ENCODE measurements at regions not wholly inside any gene's neighbourhood (a gene's known extent, or its start where the extent isn't known, plus 50 kb on each side); places are given as distances from the start of the nearest gene placed in this dataset.

- TF ChIP-seq EZH2 (IDR thresholded peaks at IDR 0.05; ENCODE audit: low read depth): no peak
- no peak for TF ChIP-seq CTCF (conservative IDR thresholded peaks at IDR 0.05)
Observed at GRCh38 chr11:96641261-96641660, 251.4 kb downstream of the JRKL start.

Measured in PC-9 (cell line).